ENCODE measurements at regions not wholly inside any gene's neighbourhood (a gene's known extent, or its start where the extent isn't known, plus 50 kb on each side); places are given as distances from the start of the nearest gene placed in this dataset.
"Not testable (repeated sequence)": the region's sequence is repeated elsewhere in the genome, so short reads cannot be mapped to it uniquely, and the experiment has no call there.

GRCh38 chr14:35959835-35960234 lies 133.7 kb downstream of the BRMS1L start:
- Histone ChIP-seq H3K27ac (no peak overlapping the region), H3K4me1 (no peaks in the 10 kb centered on the region), H3K4me3 (no peak overlapping the region), H3K9me3 (no peaks in the 10 kb centered on the region), H3K36me3 (no peaks in the 10 kb centered on the region), H3K27me3 (no peaks in the 10 kb centered on the region)
- no peak for DNase-seq (ENCODE audit: low spot score in 2 of 2)
- intact Hi-C loops (cut with DNase I; ENCODE audit: low total_unique reads) = no loop called here
- TF ChIP-seq POLR2A (IDR thresholded peaks at IDR 0.05) (no peak), POLR2AphosphoS5 (IDR thresholded peaks at IDR 0.05) (no peak)
- TF ChIP-seq, protein P1, sequence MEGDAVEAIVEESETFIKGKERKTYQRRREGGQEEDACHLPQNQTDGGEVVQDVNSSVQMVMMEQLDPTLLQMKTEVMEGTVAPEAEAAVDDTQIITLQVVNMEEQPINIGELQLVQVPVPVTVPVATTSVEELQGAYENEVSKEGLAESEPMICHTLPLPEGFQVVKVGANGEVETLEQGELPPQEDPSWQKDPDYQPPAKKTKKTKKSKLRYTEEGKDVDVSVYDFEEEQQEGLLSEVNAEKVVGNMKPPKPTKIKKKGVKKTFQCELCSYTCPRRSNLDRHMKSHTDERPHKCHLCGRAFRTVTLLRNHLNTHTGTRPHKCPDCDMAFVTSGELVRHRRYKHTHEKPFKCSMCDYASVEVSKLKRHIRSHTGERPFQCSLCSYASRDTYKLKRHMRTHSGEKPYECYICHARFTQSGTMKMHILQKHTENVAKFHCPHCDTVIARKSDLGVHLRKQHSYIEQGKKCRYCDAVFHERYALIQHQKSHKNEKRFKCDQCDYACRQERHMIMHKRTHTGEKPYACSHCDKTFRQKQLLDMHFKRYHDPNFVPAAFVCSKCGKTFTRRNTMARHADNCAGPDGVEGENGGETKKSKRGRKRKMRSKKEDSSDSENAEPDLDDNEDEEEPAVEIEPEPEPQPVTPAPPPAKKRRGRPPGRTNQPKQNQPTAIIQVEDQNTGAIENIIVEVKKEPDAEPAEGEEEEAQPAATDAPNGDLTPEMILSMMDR (IDR thresholded peaks at IDR 0.05) = no peak

GRCh38 chr14:35958499-35958898 lies 132.4 kb downstream of the BRMS1L start:
- H3K9me3 ChIP-seq = no peaks in the 10 kb centered on the region
- no peak for DNase-seq (ENCODE audit: low spot score in 2 of 2)
- intact Hi-C loops (cut with DNase I; ENCODE audit: low total_unique reads) = no loop called here
- no peaks in the 10 kb centered on the region for H3K4me1 ChIP-seq
- TF ChIP-seq POLR2AphosphoS5 (IDR thresholded peaks at IDR 0.05) = no peak
- no peak for TF ChIP-seq POLR2A (IDR thresholded peaks at IDR 0.05)
- TF ChIP-seq, protein P1 (IDR thresholded peaks at IDR 0.05) = no peak
- no peaks in the 10 kb centered on the region for H3K36me3 ChIP-seq
- no peaks in the 10 kb centered on the region for H3K27me3 ChIP-seq
- H3K4me3 ChIP-seq = no peak overlapping the region
- no peak overlapping the region for H3K27ac ChIP-seq

- Histone ChIP-seq H3K36me3 (no peaks in the 10 kb centered on the region), H3K27me3 (no peaks in the 10 kb centered on the region), H3K9me3 (no peaks in the 10 kb centered on the region), H3K4me3 (no peak overlapping the region), H3K27ac (no peak overlapping the region), H3K4me1 (no peaks in the 10 kb centered on the region)
- no peak for DNase-seq (ENCODE audit: low spot score in 2 of 2)
- TF ChIP-seq, protein P1 (IDR thresholded peaks at IDR 0.05) = no peak
- intact Hi-C loops (cut with DNase I; ENCODE audit: low total_unique reads) = no loop called here
Observed at GRCh38 chr14:35956376-35957085, 130.4 kb downstream of the BRMS1L start.

GRCh38 chr14:35952584-35952983 lies 126.4 kb downstream of the BRMS1L start:
- DNase-seq (ENCODE audit: low spot score in 2 of 2) = no peak
- H3K4me1 ChIP-seq = no peaks in the 10 kb centered on the region
- H3K36me3 ChIP-seq = no peaks in the 10 kb centered on the region
- no peaks in the 10 kb centered on the region for H3K9me3 ChIP-seq
- no peak overlapping the region for H3K27ac ChIP-seq
- TF ChIP-seq, protein P1 (IDR thresholded peaks at IDR 0.05) = no peak
- TF ChIP-seq POLR2AphosphoS5 (IDR thresholded peaks at IDR 0.05) (no peak), POLR2A (IDR thresholded peaks at IDR 0.05) (no peak)
- H3K4me3 ChIP-seq = no peak overlapping the region
- intact Hi-C loops (cut with DNase I; ENCODE audit: low total_unique reads) = no loop called here
- no peaks in the 10 kb centered on the region for H3K27me3 ChIP-seq

DNA sequence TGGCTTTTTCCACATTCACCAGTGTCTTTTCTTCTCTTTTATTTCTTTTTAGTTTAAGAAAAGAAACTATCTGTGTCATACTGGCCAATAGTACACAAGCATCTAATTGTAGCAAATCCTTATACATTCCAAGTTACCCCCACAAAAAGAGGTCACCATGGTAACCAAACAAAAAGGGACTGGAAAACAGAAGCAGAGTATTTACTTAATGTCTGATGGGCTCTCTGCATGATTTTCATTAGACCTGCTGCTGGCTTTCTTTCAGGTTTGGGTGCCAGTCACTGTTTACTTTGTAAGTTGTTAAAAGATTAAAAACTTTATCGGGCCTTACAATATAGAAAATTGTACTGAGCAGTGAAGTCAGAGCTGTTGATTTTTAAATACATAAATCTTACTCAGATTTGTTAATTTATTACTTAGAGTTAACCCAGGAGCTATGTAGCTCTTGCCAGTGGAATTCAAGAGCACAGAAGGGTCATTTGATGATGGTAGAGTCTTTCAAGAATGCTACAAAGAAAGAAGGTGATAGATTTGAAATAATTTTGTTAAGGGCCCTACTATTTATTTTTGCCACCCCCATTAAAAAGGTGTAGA lies 123.9 kb downstream of the BRMS1L start:
- no peaks in the 10 kb centered on the region for H3K4me1 ChIP-seq
- no peak for TF ChIP-seq POLR2A (IDR thresholded peaks at IDR 0.05)
- TF ChIP-seq, protein P1 (IDR thresholded peaks at IDR 0.05) = no peak
- H3K4me3 ChIP-seq = no peak overlapping the region
- no peaks in the 10 kb centered on the region for H3K36me3 ChIP-seq
- H3K9me3 ChIP-seq = no peaks in the 10 kb centered on the region
- no peak for DNase-seq (ENCODE audit: low spot score in 2 of 2)
- intact Hi-C loops (cut with DNase I; ENCODE audit: low total_unique reads) = no loop called here
- no peak overlapping the region for H3K27ac ChIP-seq
- no peaks in the 10 kb centered on the region for H3K27me3 ChIP-seq

DNA sequence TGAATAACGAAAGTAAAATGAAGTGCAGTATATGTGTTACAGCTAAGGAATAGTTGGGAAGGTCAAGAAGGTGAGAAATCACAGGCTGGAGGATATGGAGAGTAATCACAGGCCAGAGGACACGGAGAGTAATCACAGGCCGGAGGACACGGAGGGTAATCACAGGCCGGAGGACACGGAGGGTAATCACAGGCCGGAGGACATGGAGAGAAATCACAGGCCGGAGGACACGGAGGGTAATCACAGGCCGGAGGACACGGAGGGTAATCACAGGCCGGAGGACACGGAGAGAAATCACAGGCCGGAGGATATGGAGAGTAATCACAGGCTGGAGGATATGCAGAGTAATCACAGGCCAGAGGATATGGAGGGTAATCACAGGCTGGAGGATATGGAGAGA lies 121.8 kb downstream of the BRMS1L start:
- H3K27me3 ChIP-seq; H3K36me3 ChIP-seq; intact Hi-C loops (cut with DNase I; ENCODE audit: low total_unique reads); H3K27ac ChIP-seq; H3K9me3 ChIP-seq; H3K4me1 ChIP-seq; H3K4me3 ChIP-seq: not testable (repeated sequence)
- DNase-seq (ENCODE audit: low spot score in 2 of 2) = peak in 1 of 2 donors; percentile 54

All from breast epithelium (tissue), 4 donors.